Naive thymus-derived CD8-positive, alpha-beta T cell (primary cell): ENCODE measurements at regions not wholly inside any gene's neighbourhood (a gene's known extent, or its start where the extent isn't known, plus 50 kb on each side); places are given as distances from the start of the nearest gene placed in this dataset.

Source experiments
- ATAC-seq, 2 donors: fragments of 150-1000 bp; cut with Tn5 transposase in 1 of 2; sonication (Bioruptor Pico), chemical (Tn5 transposase) in 1 of 2; 1 replicate in 1 of 2; 2 replicates in 1 of 2; pipeline ENCODE4 v1.10.0; 2021; ENCODE audit warnings: mild to moderate bottlenecking in 2 of 2, moderate library complexity in 2 of 2
- POLR2A ChIA-PET: fragments of 350-600 bp; sonication (Branson Sonifier 250); formaldehyde crosslinking; loops from one replicate; lab custom pipeline; 2021; ENCODE audit warnings: antibody characterized with exemption; lab: Charles Lee
- DNase-seq, 10 donors: peaks; one replicate each; pipeline versions ENCODE4 v3.0.0 to v3.0.0-alpha.2; 2020 to 2022
- H3K27ac Mint-ChIP-seq, 10 donors: one replicate each; pipeline ENCODE4 v1.8.0; 2020 to 2022; ENCODE audit warnings: mild to moderate bottlenecking in 10 of 10, mixed read lengths in 10 of 10, moderate library complexity in 4 of 10, inconsistent platforms in 1 of 10
- H3K27me3 Mint-ChIP-seq, 5 donors: one replicate each; pipeline ENCODE4 v1.8.0; 2021 to 2022; ENCODE audit warnings: mixed read lengths in 5 of 5
- H3K36me3 Mint-ChIP-seq, 3 donors: one replicate each; pipeline ENCODE4 v1.8.0; 2020 to 2022; ENCODE audit warnings: mixed read lengths in 3 of 3, mild to moderate bottlenecking in 2 of 3, inconsistent platforms in 1 of 3
- H3K4me1 Mint-ChIP-seq, 4 donors: one replicate each; pipeline ENCODE4 v1.8.0; 2021 to 2022; ENCODE audit warnings: mixed read lengths in 4 of 4
- H3K4me3 Mint-ChIP-seq, 10 donors: one replicate each; pipeline ENCODE4 v1.8.0; 2020 to 2022; ENCODE audit warnings: mild to moderate bottlenecking in 10 of 10, mixed read lengths in 10 of 10, moderate library complexity in 6 of 10, inconsistent platforms in 1 of 10
- H3K9me3 Mint-ChIP-seq, 9 donors: one replicate each; pipeline ENCODE4 v1.8.0; 2020 to 2022; ENCODE audit warnings: mixed read lengths in 9 of 9, mild to moderate bottlenecking in 3 of 9, inconsistent platforms in 1 of 9, moderate library complexity in 1 of 9

DNA sequence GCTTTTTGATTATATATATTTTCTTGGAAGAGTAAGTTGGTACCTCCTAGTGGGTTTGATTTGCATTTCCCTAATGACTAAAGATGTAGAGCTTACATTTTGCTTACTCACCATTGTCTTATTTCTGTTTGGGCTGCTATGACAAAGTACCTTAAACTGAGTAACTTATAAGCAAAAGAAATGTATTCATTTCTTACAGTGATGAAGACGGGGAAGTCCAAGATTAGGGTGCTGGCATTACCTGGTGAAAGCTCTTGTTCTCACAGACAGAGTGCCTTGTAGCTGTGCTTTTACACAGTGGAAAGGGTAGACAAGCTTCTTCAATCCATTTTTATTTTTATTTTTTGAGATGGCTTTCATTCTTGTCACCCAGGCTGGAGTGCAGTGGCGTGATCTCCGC, 229.2 kb upstream of the AGA start:
- ATAC-seq = no peak
- Mint-ChIP-seq H3K9me3 (no peaks in the 10 kb centered on the region), H3K27me3 (no peaks in the 10 kb centered on the region), H3K4me3 (no peak overlapping the region), H3K36me3 (no peaks in the 10 kb centered on the region), H3K4me1 (no peaks in the 10 kb centered on the region), H3K27ac (no peak overlapping the region)
- no peak for DNase-seq
- POLR2A ChIA-PET = no interaction called here

DNA sequence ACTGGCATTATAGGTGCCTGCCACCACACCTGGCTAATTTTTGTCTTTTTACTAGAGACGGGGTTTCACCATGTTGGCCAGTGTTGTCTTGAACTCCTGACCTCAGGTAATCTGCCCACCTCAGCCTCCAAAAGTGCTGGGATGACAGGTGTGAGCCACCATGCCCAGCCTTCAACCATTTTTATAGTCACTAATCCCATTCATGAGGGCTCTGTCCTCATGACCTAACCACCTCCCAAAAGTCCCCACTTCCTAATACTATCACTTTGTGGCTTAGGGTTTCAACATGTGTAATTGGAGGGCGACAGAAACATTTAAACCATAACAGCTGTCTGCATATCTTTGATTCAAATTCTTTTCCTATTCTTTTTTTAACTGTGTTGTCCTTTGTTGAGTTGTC, 229.6 kb upstream of the AGA start:
- Mint-ChIP-seq H3K27me3 (no peaks in the 10 kb centered on the region), H3K27ac (no peak overlapping the region), H3K9me3 (no peaks in the 10 kb centered on the region), H3K4me1 (no peaks in the 10 kb centered on the region), H3K36me3 (no peaks in the 10 kb centered on the region), H3K4me3 (no peak overlapping the region)
- ATAC-seq (no peak), DNase-seq (no peak)
- POLR2A ChIA-PET = no interaction called here

DNA sequence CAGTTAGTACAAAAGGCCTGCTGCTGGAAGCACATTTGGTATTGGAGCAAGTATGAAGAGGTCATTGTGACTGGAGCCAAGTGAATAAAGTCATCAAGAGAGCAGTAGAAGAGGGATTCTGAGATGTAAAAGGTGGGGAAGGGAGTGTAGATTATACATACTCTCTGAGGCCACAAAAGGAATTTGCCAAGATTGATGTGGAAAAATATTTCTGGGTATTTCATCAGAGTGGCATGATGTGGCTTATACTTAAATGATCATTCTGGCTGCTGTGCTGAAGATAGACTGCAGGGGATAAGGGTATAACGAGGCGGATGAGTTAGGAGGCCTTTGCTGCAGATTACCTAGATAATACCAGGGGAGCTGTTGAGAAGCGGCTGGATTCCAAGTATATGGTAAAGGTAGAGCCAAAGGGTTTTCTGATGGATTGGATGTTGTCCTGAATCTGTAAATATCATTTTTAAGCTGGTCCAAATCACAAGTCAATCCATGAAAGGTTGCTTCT, 231.8 kb upstream of the AGA start:
- Mint-ChIP-seq H3K36me3 (peaks cover 0 to under 1% (median 0%) of the 10 kb centered on the region in 3 donors), H3K4me3 (no peak overlapping the region), H3K4me1 (no peaks in the 10 kb centered on the region), H3K9me3 (no peaks in the 10 kb centered on the region), H3K27ac (no peak overlapping the region), H3K27me3 (no peaks in the 10 kb centered on the region)
- DNase-seq (no peak), ATAC-seq (no peak)
- POLR2A ChIA-PET = no interaction called here

- POLR2A ChIA-PET = no interaction called here
These were observed 238.1 kb upstream of the AGA start for GRCh38 chr4:177680308-177680707.

DNA sequence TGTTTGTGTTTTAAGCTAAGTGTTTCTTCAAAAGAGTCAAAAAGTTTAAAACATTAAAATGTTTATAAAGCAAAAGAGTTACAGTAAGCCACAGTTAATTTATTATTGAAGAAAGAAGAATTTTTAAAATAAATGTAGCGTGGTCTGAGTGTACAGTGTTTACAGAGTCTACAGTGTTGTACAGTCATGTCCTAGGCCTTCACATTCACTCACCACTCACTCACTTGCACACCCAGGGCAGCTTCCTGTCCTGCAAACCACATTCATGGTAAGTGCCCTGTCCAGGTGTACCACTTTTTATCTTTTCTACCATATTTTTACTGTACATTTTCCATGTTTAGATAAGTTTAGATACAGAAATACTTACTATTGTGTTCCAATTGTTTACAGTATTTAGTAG, 239.7 kb upstream of the AGA start:
- peaks cover 0 to 3% (median 0%) of the 10 kb centered on the region in 9 donors for H3K9me3 Mint-ChIP-seq
- H3K4me3 Mint-ChIP-seq = no peak overlapping the region
- DNase-seq (no peak), ATAC-seq (no peak)
- H3K27ac Mint-ChIP-seq = no peak overlapping the region
- POLR2A ChIA-PET = no interaction called here
- peaks cover 0 to 8% (median 0%) of the 10 kb centered on the region in 3 donors for H3K36me3 Mint-ChIP-seq
- H3K27me3 Mint-ChIP-seq = no peaks in the 10 kb centered on the region
- H3K4me1 Mint-ChIP-seq = no peaks in the 10 kb centered on the region

More at GRCh38 chr4:177680308-177680707, 238.1 kb upstream of the AGA start:
- Mint-ChIP-seq H3K4me1 (no peaks in the 10 kb centered on the region), H3K9me3 (peaks cover 0 to 3% (median 0%) of the 10 kb centered on the region in 9 donors), H3K27ac (no peak overlapping the region), H3K27me3 (no peaks in the 10 kb centered on the region), H3K36me3 (peaks cover 0 to 8% (median 0%) of the 10 kb centered on the region in 3 donors), H3K4me3 (no peak overlapping the region)
- ATAC-seq (no peak), DNase-seq (no peak)

DNA sequence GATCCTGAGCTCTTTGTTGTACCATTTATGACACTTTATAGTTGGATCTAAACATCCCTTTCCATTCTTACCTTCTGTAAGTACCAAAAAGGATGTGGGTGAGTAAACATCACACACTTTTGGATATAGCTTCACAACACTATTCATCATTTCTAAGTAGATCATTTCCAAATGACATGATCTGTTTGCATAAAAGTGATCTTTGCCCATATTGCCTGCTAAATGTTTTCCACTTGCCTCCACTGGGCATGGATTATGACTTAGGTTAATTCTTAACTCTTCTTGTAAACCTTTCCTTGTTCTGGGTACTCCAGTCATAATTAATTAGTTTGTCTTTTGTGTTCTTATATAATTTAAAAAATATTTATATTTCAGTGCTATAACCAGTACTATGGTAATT, 244.9 kb upstream of the AGA start:
- Mint-ChIP-seq H3K27ac (no peak overlapping the region), H3K27me3 (peaks cover 0 to 6% (median 0%) of the 10 kb centered on the region in 5 donors), H3K36me3 (peaks cover 0 to 3% (median 0%) of the 10 kb centered on the region in 3 donors), H3K4me3 (no peak overlapping the region), H3K4me1 (no peaks in the 10 kb centered on the region), H3K9me3 (peaks cover 0 to 3% (median 0%) of the 10 kb centered on the region in 9 donors)
- ATAC-seq (no peak), DNase-seq (no peak)
- POLR2A ChIA-PET = no interaction called here

GRCh38 chr4:177692907-177693306, 250.7 kb upstream of the AGA start:
- Mint-ChIP-seq H3K36me3 (no peaks in the 10 kb centered on the region), H3K4me1 (no peaks in the 10 kb centered on the region), H3K27ac (no peak overlapping the region), H3K9me3 (no peaks in the 10 kb centered on the region), H3K4me3 (no peak overlapping the region), H3K27me3 (peaks cover 0 to 6% (median 0%) of the 10 kb centered on the region in 5 donors)
- POLR2A ChIA-PET = no interaction called here
- ATAC-seq = no peak
- no peak for DNase-seq

GRCh38 chr4:177696438-177696966, 254.3 kb upstream of the AGA start:
- H3K27ac Mint-ChIP-seq = peak overlapping the region in 1 of 10 donors; percentile 49
- DNase-seq (no peak), ATAC-seq (no peak)
- H3K36me3 Mint-ChIP-seq = no peaks in the 10 kb centered on the region
- POLR2A ChIA-PET = no interaction called here
- H3K9me3 Mint-ChIP-seq = peaks cover 0 to 5% (median 0%) of the 10 kb centered on the region in 9 donors
- peaks cover 0 to 7% (median 6%) of the 10 kb centered on the region in 5 donors for H3K27me3 Mint-ChIP-seq
- H3K4me1 Mint-ChIP-seq = no peaks in the 10 kb centered on the region
- H3K4me3 Mint-ChIP-seq = no peak overlapping the region

DNA sequence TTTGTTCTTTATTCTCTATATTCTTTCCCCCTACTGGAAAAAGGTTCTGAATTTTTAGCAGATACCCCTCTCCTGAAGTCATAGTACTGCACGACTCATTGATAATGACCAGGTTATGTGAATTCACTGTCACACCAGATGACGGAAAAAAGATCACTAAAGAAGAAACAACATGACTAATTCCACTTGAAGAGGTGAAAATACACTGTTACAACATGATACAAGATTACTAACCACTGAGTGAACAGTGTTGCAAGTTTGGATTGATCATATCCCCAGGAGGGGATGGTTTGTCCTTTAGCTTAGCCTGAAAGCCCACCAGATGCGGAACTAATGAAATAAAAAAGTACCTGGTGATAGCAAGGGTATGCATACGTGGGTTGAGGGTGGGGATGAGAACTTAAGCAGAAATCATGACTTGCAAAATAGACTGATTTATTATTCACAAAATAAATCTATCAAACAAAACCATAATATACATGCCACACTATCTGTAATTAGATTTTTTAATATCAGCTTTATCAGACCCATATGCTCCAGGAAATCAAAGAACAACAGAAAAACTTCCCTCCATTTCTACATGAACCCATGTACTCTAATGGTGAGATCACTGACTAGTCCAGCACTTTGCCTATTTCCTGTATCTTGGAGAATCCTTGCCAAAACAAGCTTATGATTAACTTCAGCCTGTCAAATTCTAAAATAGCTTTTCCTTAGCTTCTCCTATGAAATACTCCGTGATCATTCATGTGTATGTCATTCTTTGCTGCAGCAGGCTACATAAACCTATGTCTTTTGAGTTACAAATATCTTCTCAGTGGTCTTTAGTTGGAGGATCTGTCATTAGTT, 257.4 kb upstream of the AGA start:
- no peak for DNase-seq
- H3K36me3 Mint-ChIP-seq = peaks cover 0 to 5% (median 3%) of the 10 kb centered on the region in 3 donors
- H3K4me3 Mint-ChIP-seq = no peak overlapping the region
- H3K4me1 Mint-ChIP-seq = no peaks in the 10 kb centered on the region
- peaks cover 0 to 14% (median 6%) of the 10 kb centered on the region in 5 donors for H3K27me3 Mint-ChIP-seq
- ATAC-seq = no peak
- H3K9me3 Mint-ChIP-seq = peaks cover 0 to 10% (median 6%) of the 10 kb centered on the region in 9 donors
- POLR2A ChIA-PET = no interaction called here
- no peak overlapping the region for H3K27ac Mint-ChIP-seq

- H3K9me3 Mint-ChIP-seq = peaks cover 0 to 10% (median 0%) of the 10 kb centered on the region in 9 donors
- peaks cover 0 to 5% (median 3%) of the 10 kb centered on the region in 3 donors for H3K36me3 Mint-ChIP-seq
- POLR2A ChIA-PET = no interaction called here
- DNase-seq (no peak), ATAC-seq (no peak)
- no peaks in the 10 kb centered on the region for H3K4me1 Mint-ChIP-seq
- H3K27ac Mint-ChIP-seq = no peak overlapping the region
- H3K27me3 Mint-ChIP-seq = peaks cover 0 to 5% (median 1%) of the 10 kb centered on the region in 5 donors
- H3K4me3 Mint-ChIP-seq = no peak overlapping the region
These were observed 264.7 kb upstream of the AGA start for GRCh38 chr4:177706916-177707315.

DNA sequence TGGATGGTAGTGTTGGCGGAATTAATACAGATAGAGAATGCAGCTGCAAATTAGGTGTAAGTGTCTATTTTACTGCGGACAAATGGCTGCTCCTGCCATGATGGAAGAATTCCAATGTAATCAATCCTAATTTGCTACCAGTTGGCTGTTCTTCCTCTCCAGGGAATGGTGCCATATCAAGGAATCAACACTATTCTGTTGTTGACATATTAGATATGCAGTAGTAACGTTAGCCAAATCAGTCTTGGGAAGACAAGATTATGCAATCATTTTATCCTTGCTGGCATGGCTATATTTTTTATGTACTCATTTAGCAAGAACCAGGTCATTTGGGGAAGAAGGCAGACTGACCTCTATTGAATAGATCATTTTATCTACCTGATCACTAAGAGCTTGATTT, 271.2 kb upstream of the AGA start:
- Mint-ChIP-seq H3K9me3 (peaks cover 0 to 5% (median 0%) of the 10 kb centered on the region in 9 donors), H3K27ac (no peak overlapping the region), H3K36me3 (no peaks in the 10 kb centered on the region), H3K4me3 (no peak overlapping the region), H3K4me1 (no peaks in the 10 kb centered on the region), H3K27me3 (peaks cover 0 to 6% (median 3%) of the 10 kb centered on the region in 5 donors)
- ATAC-seq (no peak), DNase-seq (no peak)
- POLR2A ChIA-PET = no interaction called here

GRCh38 chr4:177717407-177717806, 275.2 kb upstream of the AGA start:
- Mint-ChIP-seq H3K36me3 (no peaks in the 10 kb centered on the region), H3K4me3 (no peak overlapping the region)

DNA sequence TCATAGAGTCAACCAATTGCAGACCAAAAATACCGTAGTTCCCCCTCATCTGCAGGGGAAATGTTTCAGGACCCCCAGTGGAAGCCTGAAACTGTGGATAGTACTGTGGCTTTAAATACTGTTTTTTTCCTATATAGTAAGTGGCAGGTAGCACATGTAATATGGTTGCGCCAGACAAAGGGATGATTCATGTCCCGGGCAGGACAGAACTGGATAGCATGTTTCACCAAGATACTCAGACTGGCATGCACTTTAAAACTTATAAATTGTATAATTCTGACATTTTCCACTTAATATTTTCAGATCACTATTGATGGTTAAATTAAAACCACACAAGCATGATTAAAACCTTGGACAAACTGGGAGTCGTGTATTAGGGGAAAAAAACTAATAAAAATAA, 276.3 kb upstream of the AGA start:
- DNase-seq (no peak), ATAC-seq (no peak)
- H3K4me3 Mint-ChIP-seq = no peak overlapping the region
- peaks cover 0 to 9% (median 3%) of the 10 kb centered on the region in 5 donors for H3K27me3 Mint-ChIP-seq
- no peaks in the 10 kb centered on the region for H3K36me3 Mint-ChIP-seq
- H3K27ac Mint-ChIP-seq = no peak overlapping the region
- peaks cover 0 to 7% (median 0%) of the 10 kb centered on the region in 9 donors for H3K9me3 Mint-ChIP-seq
- POLR2A ChIA-PET = no interaction called here
- H3K4me1 Mint-ChIP-seq = no peaks in the 10 kb centered on the region

More at GRCh38 chr4:177717407-177717806, 275.2 kb upstream of the AGA start:
- peaks cover 0 to 8% (median 0%) of the 10 kb centered on the region in 9 donors for H3K9me3 Mint-ChIP-seq
- peaks cover 0 to 9% (median 3%) of the 10 kb centered on the region in 5 donors for H3K27me3 Mint-ChIP-seq
- no peak for ATAC-seq
- H3K27ac Mint-ChIP-seq = no peak overlapping the region
- POLR2A ChIA-PET = no interaction called here
- no peaks in the 10 kb centered on the region for H3K4me1 Mint-ChIP-seq
- DNase-seq = no peak
